K562 (cell line): ENCODE measurements at regions not wholly inside any gene's neighbourhood (a gene's known extent, or its start where the extent isn't known, plus 50 kb on each side); places are given as distances from the start of the nearest gene placed in this dataset.

Source experiments
- ATAC-seq: fragments of 200-7000 bp; cut with Tn5 transposase; 3 replicates; pipeline ENCODE4 v1.9.1; 2020; ENCODE audit warnings: moderate library complexity
- BruUV-seq: library from RNA; stranded (reverse); fragments of 400-500 nt; replicated peaks from 2 replicates; lab custom pipeline; 2021; lab: Mats Ljungman, UMichigan
- CTCF ChIA-PET: fragments of 300-600 bp; formaldehyde crosslinking; extraction: SDS; loops from one replicate; lab custom pipeline; 2021; ENCODE audit warnings: low intra/inter-chr PET ratio; lab: Yijun Ruan, JAX
- POLR2A ChIA-PET: fragments of 300-600, 350-650 bp; sonication (Branson Sonifier 250); formaldehyde crosslinking; extraction: SDS; loops from one replicate; lab custom pipeline; 2021; ENCODE audit warnings: antibody characterized with exemption, inconsistent platforms; lab: Yijun Ruan, JAX
- DNase-seq, 4 experiments: peaks; one replicate each; pipeline versions ENCODE4 v3.0.0 to v3.0.0-alpha.2; 2011 to 2018; ENCODE audit warnings: low spot score in 3 of 4, mixed read lengths in 3 of 4; ENCODE audit errors: extremely low read depth in 1 of 4
- FAIRE-seq: peaks from 2 replicates; lab custom pipeline; 2011; peaks lifted over from hg19 to GRCh38; lab: Jason Lieb, UNC
- H2AFZ ChIP-seq: 2 replicates; pipeline ENCODE4 v1.6.0; 2011; ENCODE audit warnings: low read depth, low read length, control low read depth, inconsistent platforms
- H3K27ac ChIP-seq: fragments of 200-600 bp; 3 replicates; pipeline ENCODE4 v1.8.0; 2011; ENCODE audit warnings: low read depth, mild to moderate bottlenecking, control low read depth, inconsistent platforms, low read length, moderate library complexity, mixed read lengths; ENCODE audit errors: extremely low read depth
- H3K27me3 ChIP-seq, 2 experiments: fragments of 300-600 bp in 1 of 2; 2 replicates in 1 of 2; 3 replicates in 1 of 2; pipeline versions ENCODE4 v1.6.0 to v1.8.0; 2011; ENCODE audit warnings: inconsistent platforms in 2 of 2, low read length in 2 of 2, mild to moderate bottlenecking in 1 of 2, mixed read lengths in 1 of 2, moderate library complexity in 1 of 2; ENCODE audit not compliant: control insufficient read depth in 2 of 2, insufficient read depth in 2 of 2
- H3K36me3 ChIP-seq: fragments of 300-600 bp; 3 replicates; pipeline ENCODE4 v1.8.0; 2011; ENCODE audit warnings: mild to moderate bottlenecking, low read length, inconsistent platforms; ENCODE audit not compliant: control insufficient read depth, insufficient read depth
- H3K4me1 ChIP-seq, 2 experiments: fragments of 200-600 bp in 1 of 2; replicated peaks in 1 of 2; 2 replicates in 1 of 2; 3 replicates in 1 of 2; pipeline versions ENCODE4 v1.5.1 to v1.8.0; 2011; ENCODE audit warnings: inconsistent platforms in 2 of 2, low read length in 2 of 2, mild to moderate bottlenecking in 1 of 2, mixed read lengths in 1 of 2, moderate library complexity in 1 of 2; ENCODE audit not compliant: control insufficient read depth in 2 of 2, insufficient read depth in 2 of 2
- H3K4me2 ChIP-seq: 2 replicates; pipeline ENCODE4 v1.6.1; 2011; ENCODE audit warnings: low read length, control low read depth, inconsistent platforms, mixed read lengths; ENCODE audit not compliant: insufficient read depth
- H3K4me3 ChIP-seq: fragments of 200-600 bp; sonication (generic), shearing (Covaris generic); 2 replicates; pipeline ENCODE4 v1.5.1; 2016; ENCODE audit warnings: control low read depth, inconsistent platforms
- H3K79me2 ChIP-seq: fragments of 200-600 bp; 3 replicates; pipeline ENCODE4 v1.8.0; 2011; ENCODE audit warnings: low read length, inconsistent platforms; ENCODE audit not compliant: control insufficient read depth, insufficient read depth
- H3K9ac ChIP-seq, 2 experiments: 2 replicates each; pipeline versions ENCODE4 v1.6.0 to v1.6.1; 2011; ENCODE audit warnings: low read depth in 2 of 2, low read length in 2 of 2, control low read depth in 1 of 2, inconsistent platforms in 1 of 2, mild to moderate bottlenecking in 1 of 2, mixed read lengths in 1 of 2; ENCODE audit not compliant: insufficient read depth in 1 of 2
- H3K9me1 ChIP-seq: one replicate; pipeline ENCODE4 v1.6.0; 2011; ENCODE audit warnings: inconsistent platforms, mild to moderate bottlenecking, low read length, moderate library complexity; ENCODE audit not compliant: control insufficient read depth, insufficient read depth
- H3K9me3 ChIP-seq: replicated peaks from 2 replicates; pipeline ENCODE4 v1.5.1; 2011; ENCODE audit warnings: low read depth, low read length, inconsistent platforms; ENCODE audit not compliant: control insufficient read depth, insufficient read depth
- H4K20me1 ChIP-seq: replicated peaks from 2 replicates; pipeline ENCODE4 v1.6.1; 2011; ENCODE audit warnings: low read length, inconsistent platforms, mixed read lengths; ENCODE audit not compliant: control insufficient read depth, insufficient read depth
- CBFB ChIP-seq: sonication (generic); formaldehyde crosslinking; IDR thresholded peaks from 2 replicates; pipeline ENCODE4 v1.4.0; 2020; ENCODE audit warnings: mild to moderate bottlenecking, missing genetic modification reagents
- CEBPB ChIP-seq: fragments of 450-650 bp; IDR thresholded peaks from 2 replicates; pipeline ENCODE4 v1.6.1; 2016; ENCODE audit warnings: missing genetic modification characterization, missing compliant biosample characterization
- CHD4 ChIP-seq: fragments of 200-600 bp; sonication (generic); IDR thresholded peaks from 3 replicates; pipeline ENCODE4 v1.6.1; 2012; ENCODE audit warnings: low read depth, mild to moderate bottlenecking, mixed read lengths, low read length, inconsistent platforms; ENCODE audit not compliant: insufficient read depth, insufficient replicate concordance, poor library complexity, severe bottlenecking
- CREB3L1 ChIP-seq: fragments of 450-650 bp; IDR thresholded peaks from 2 replicates; pipeline ENCODE4 v1.6.1; 2014; ENCODE audit warnings: low read depth, mild to moderate bottlenecking, moderate library complexity, borderline replicate concordance
- CTBP1 ChIP-seq: fragments of 450-650 bp; IDR thresholded peaks from 2 replicates; pipeline ENCODE4 v1.6.1; 2016; ENCODE audit warnings: borderline replicate concordance
- EGR1 ChIP-seq: fragments of 450-650 bp; conservative IDR thresholded peaks from 2 replicates; pipeline ENCODE4 v1.6.1; 2017; ENCODE audit warnings: mild to moderate bottlenecking
- HBP1 ChIP-seq: fragments of 450-650 bp; formaldehyde crosslinking; IDR thresholded peaks from 2 replicates; pipeline ENCODE4 v1.4.0; 2022; ENCODE audit warnings: missing genetic modification characterization
- HCFC1 ChIP-seq: IDR thresholded peaks from 2 replicates; pipeline ENCODE4 v1.6.1; 2012; ENCODE audit warnings: low read depth, low read length, improper control_type of control experiment
- MEF2A ChIP-seq: IDR thresholded peaks from 2 replicates; pipeline ENCODE4 v1.6.1; 2011; ENCODE audit warnings: low read depth, mild to moderate bottlenecking, low read length, moderate library complexity; ENCODE audit not compliant: control insufficient read depth
- NUFIP1 ChIP-seq: fragments of 450-650 bp; IDR thresholded peaks from 2 replicates; pipeline ENCODE4 v1.6.1; 2018; ENCODE audit not compliant: partially characterized antibody
- USF2 ChIP-seq: sonication (generic); formaldehyde crosslinking; IDR thresholded peaks from 2 replicates; pipeline ENCODE4 v1.5.0; 2020; ENCODE audit warnings: missing genetic modification reagents
- YBX1 ChIP-seq: fragments of 450-650 bp; IDR thresholded peaks from 2 replicates; pipeline ENCODE4 v1.7.1; 2016; ENCODE audit warnings: mild to moderate bottlenecking
- ZKSCAN8 ChIP-seq: fragments of 200-800 bp; sonication (Bioruptor generic); IDR thresholded peaks from 2 replicates; pipeline ENCODE4 v1.6.1; 2016; ENCODE audit warnings: missing genetic modification characterization, missing compliant biosample characterization
- ZNF134 ChIP-seq: fragments of 250-450 bp; sonication (Bioruptor Pico); conservative IDR thresholded peaks from 2 replicates; pipeline ENCODE4 v1.4.0; 2020
- ZNF384 ChIP-seq: IDR thresholded peaks from 2 replicates; pipeline ENCODE4 v1.6.1; 2012; ENCODE audit warnings: low read depth, low read length, improper control_type of control experiment
- ZNF445 ChIP-seq: fragments of 250-450 bp; sonication (Bioruptor Pico); IDR thresholded peaks from 2 replicates; pipeline ENCODE4 v1.4.0; 2020; ENCODE audit warnings: low read depth, mild to moderate bottlenecking, moderate library complexity
- ZNF76 ChIP-seq: fragments of 250-450 bp; sonication (Bioruptor Pico); IDR thresholded peaks from 2 replicates; pipeline ENCODE4 v1.4.0; 2020; ENCODE audit warnings: mild to moderate bottlenecking, moderate library complexity, borderline replicate concordance
- WGBS: fragments of 100-300 bp; shearing (Covaris generic); methylation state at CpG from one replicate; pipeline ENCODE4 v1.1.6; 2016; ENCODE audit warnings: low coverage, mixed read lengths; ENCODE audit not compliant: insufficient coverage; ENCODE audit errors: missing lambda C conversion rate; 5-methylcytosine and 5-hydroxymethylcytosine counted together
- in situ Hi-C: fragments of 300-500 bp; cut with MboI; formaldehyde crosslinking; loops from 4 replicates; pipeline ENCODE4 v1.15.0; 2018; ENCODE audit warnings: inconsistent platforms, mixed read lengths
- intact Hi-C: fragments of 100-400 bp; cut with micrococcal nuclease; formaldehyde crosslinking; loops from 2 replicates; pipeline ENCODE4 v1.14.2; 2022
- TF ChIP-seq, protein P1 (sequence below): fragments of 450-650 bp; IDR thresholded peaks from 2 replicates; pipeline ENCODE4 v1.6.1; 2016; ENCODE audit warnings: borderline replicate concordance

- no peak for TF ChIP-seq HBP1 (CRISPR knock-in tag)
- TF ChIP-seq, protein P1, sequence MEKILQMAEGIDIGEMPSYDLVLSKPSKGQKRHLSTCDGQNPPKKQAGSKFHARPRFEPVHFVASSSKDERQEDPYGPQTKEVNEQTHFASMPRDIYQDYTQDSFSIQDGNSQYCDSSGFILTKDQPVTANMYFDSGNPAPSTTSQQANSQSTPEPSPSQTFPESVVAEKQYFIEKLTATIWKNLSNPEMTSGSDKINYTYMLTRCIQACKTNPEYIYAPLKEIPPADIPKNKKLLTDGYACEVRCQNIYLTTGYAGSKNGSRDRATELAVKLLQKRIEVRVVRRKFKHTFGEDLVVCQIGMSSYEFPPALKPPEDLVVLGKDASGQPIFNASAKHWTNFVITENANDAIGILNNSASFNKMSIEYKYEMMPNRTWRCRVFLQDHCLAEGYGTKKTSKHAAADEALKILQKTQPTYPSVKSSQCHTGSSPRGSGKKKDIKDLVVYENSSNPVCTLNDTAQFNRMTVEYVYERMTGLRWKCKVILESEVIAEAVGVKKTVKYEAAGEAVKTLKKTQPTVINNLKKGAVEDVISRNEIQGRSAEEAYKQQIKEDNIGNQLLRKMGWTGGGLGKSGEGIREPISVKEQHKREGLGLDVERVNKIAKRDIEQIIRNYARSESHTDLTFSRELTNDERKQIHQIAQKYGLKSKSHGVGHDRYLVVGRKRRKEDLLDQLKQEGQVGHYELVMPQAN = no peak
- TF ChIP-seq CHD4 = no peak
- no peak for TF ChIP-seq CTBP1
- TF ChIP-seq ZNF76 (CRISPR knock-in tag) = no peak
These were observed 183.5 kb downstream of the LURAP1L start (continued) for GRCh38 chr9:12958279-12958678.

- no TSS peak for BruUV-seq
- POLR2A ChIA-PET = no interaction called here
- H3K27me3 ChIP-seq = no peaks in the 10 kb centered on the region
- no peaks in the 10 kb centered on the region for H4K20me1 ChIP-seq
- no peak overlapping the region for H3K4me3 ChIP-seq
- H2AFZ ChIP-seq = no peak overlapping the region
- no peaks in the 10 kb centered on the region for H3K9me3 ChIP-seq
- H3K9ac ChIP-seq = no peak overlapping the region
- no peaks in the 10 kb centered on the region for H3K36me3 ChIP-seq
- FAIRE-seq (no peak), ATAC-seq (no peak), DNase-seq (no peak)
- intact Hi-C loops (no loop called here), in situ Hi-C loops (no loop called here)
- H3K4me2 ChIP-seq = no peak overlapping the region
- WGBS = 4% methylated on average over 3 of the region's 3 CpGs
- H3K79me2 ChIP-seq = no peaks in the 10 kb centered on the region
- no peaks in the 10 kb centered on the region for H3K4me1 ChIP-seq
- CTCF ChIA-PET = no interaction called here
- H3K9me1 ChIP-seq = no peaks in the 10 kb centered on the region
- no peak overlapping the region for H3K27ac ChIP-seq
- TF ChIP-seq EGR1 (no peak), CEBPB (no peak), USF2 (CRISPR knock-in tag) (no peak), NUFIP1 (no peak), MEF2A (no peak), ZNF445 (CRISPR knock-in tag) (no peak), CBFB (CRISPR knock-in tag) (no peak), HCFC1 (no peak), ZNF384 (no peak), YBX1 (no peak), ZKSCAN8 (CRISPR knock-in tag) (no peak), CREB3L1 (no peak), ZNF134 (CRISPR knock-in tag) (no peak)
These were observed 183.9 kb downstream of the LURAP1L start for GRCh38 chr9:12958708-12959107.
